Fibroblast of skin of right quadriceps (primary cell): ENCODE measurements at regions not wholly inside any gene's neighbourhood (a gene's known extent, or its start where the extent isn't known, plus 50 kb on each side); places are given as distances from the start of the nearest gene placed in this dataset.
A peak's percentile ranks its signal among the peaks of the same experiment; 100 is the strongest.
"Not testable (repeated sequence)": the region's sequence is repeated elsewhere in the genome, so short reads cannot be mapped to it uniquely, and the experiment has no call there.

Experiments
- DNase-seq: peaks from one replicate; pipeline ENCODE4 v3.0.0-alpha.2; 2013

DNA sequence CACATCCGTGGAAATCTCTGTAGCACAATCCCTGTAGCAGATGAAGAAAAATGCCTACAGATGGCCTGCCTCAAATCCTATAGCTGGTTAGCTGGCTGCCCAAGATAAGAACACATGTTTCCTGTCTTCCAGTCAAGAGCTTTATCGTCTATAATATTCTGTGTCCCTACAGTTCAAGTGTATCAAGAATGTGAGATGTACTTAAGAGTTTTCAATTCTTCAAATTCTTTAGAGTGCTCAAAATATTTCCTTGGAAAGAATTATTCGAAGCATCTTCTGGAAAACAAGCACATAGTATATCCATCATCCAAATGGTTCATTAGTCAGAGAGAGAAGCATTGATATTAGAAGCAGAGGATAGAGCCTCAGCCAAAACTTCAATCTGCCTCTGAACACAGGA is 239.8 kb downstream of the COG6 start:
- peak; percentile 74 for DNase-seq

DNA sequence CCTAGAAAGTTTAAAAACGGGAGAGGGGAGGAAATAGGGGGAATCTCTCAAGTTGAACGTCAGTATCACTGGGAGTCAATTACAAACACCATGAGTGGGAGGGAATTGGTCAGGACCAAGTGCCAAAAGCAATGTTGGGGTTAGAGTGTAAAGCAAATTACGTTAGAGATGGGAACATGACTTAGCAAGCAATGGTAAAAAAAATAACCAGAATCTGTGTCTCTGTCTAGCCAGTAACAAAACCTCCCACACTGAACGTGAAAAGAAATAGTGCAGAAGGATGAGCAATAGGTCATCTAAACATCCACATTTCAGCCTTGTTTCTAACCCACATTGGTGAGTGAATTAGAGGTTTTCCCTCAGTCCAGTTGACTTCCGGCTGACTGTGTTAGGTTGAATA is 242.2 kb downstream of the COG6 start:
- no peak for DNase-seq

- DNase-seq: no peak
These were observed 244.8 kb downstream of the COG6 start for GRCh38 chr13:39900106-39900750.

- DNase-seq: no peak
These were observed 249.5 kb downstream of the COG6 start for GRCh38 chr13:39904959-39905358.

- no peak for DNase-seq
These were observed 254.2 kb downstream of the COG6 start for GRCh38 chr13:39909634-39910033.

DNA sequence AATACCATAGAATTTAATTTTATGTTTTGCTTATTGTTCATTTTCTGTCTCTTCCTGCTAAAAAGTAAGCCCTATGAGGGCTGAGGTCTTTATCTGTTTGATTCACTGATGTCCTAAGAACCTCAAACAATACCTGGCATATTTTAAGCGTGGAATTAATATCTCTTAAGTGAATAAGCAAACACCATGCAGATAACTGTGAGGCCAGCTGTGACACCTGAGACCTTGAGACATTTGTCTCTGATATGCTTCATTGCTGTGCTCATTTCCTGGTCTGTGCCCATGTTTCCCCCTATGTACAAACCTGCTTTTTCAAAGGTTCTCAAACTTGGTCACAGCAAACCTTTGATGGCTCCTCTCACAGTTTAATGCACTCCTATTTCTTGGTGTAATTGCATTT is 254.6 kb downstream of the COG6 start:
- no peak for DNase-seq

DNA sequence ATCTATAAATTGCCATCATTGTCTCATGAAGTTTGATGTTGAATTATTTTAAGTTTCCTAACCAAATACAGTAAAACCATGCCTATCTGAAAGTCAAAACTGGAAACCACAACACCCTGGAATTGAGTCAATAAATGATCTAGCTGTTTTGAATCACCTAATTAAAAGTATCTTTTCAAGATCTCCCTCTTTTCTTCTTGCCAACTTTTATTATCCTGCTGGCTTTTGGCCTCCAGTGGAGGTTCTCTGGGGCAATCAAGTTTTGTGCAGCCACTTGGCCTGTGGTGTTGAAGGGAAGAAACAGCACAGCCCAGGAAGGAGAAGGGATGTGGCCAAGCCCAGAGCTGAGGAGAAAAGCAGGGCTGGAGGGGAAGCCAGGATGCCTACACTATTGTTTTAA is 255.4 kb downstream of the COG6 start:
- DNase-seq: peak; percentile 43

DNA sequence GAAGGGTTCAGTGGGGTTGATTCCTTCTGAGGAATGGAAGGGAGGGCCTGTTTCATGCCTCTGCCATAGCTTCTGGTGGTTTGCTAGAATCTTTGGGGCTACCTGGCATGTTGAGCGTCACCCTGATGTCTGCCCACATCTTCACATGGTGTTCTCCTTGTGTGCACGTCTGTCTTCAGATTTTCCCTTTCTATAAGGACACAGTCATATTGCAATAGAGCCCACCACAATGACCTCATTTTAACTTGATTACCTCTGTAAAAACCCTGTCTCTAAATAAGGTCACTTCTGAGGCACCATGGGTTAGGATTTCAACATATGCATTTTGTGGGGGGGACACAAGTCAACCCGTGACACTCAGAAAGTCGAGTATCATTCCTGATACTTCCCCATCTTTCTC is 257.9 kb downstream of the COG6 start:
- no peak for DNase-seq

- no peak for DNase-seq
These were observed 258.5 kb downstream of the COG6 start for GRCh38 chr13:39913928-39914327.

DNA sequence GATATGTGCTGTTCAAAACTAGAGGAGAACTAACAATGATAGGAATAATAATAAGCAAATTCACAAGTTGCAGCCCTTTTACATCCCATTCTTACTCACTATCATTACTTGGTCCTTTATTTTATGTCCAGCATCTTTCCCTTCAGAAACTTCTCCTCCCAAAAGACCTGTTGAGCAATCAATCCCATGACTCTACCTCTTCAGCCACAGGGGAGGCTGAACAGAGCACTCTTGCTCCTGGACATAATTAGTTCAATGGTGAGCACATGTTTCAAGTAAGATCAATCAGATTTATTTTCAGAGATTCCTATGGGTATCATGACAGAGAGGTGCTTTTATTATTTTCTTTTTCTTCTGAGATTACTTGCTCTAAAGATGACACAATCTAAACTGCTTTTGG is 260.0 kb downstream of the COG6 start:
- DNase-seq: no peak

DNA sequence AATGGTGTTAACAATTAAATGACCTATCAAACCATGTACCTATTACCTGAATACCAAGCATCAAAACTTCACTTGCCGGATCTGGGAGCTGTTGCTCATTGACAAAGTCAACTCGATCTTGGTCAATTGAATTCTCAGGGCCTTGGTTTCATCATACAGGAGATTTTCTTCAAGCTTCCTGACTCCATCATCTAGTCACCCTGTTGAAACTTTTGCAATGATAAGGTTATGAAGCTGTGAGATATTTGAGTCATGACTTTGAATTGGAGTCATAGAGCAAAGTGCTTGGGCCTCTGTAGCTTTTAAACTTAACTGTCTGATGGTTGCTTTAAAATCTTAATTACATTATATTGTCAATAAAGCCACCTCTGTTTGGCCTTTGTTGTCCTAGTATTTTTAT is 260.9 kb downstream of the COG6 start:
- DNase-seq: no peak

DNA sequence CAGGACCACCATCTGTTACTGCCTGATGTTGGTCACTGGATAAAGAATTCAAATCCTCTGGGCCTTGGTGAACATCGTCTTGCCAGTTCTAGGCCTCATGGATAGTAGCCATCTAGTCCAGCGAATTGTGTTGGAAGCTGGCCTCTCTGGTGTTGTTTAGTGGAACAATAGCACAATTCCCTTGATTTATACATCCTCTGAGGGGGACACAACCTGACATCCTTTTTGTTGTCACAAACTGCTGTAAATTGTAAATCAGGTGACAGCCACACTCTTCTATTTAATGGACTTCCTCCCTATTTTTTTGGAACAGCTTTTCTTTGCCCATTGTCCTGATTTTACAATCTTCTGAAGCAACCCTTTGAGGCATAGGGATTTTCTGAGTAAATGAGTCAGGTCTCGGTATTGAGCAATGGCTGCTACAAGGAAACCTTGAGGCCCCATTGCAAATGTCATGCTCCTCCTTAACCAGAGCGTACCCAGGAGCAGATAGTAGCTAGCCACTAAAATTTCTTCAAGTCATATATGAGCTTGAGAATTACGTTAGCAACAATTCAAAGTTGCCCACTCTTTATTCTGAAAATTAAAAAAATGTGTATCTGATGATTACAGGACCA is 263.3 kb downstream of the COG6 start:
- DNase-seq: no peak

- DNase-seq: no peak
These were observed 265.2 kb downstream of the COG6 start for GRCh38 chr13:39920613-39921012.

DNA sequence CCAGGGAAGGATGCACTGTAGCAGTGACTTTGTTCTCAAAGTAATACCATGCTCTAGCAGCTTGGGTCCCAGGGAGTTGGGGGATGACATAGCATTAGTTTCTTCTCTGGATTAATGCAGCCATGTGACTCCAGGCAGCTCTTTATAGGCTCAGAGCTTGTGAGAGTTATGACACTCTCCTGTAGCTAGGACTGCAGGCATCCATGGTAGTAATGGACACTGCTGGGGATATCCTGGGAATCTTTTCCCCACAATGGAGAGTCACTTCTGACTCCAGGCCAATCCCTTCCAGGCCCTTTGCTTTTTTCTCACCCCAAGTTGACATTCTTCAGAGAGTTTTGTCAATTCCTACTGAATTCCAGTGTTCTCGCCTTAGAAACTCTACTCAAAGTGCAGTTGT is 270.9 kb downstream of the COG6 start:
- DNase-seq: no peak

DNA sequence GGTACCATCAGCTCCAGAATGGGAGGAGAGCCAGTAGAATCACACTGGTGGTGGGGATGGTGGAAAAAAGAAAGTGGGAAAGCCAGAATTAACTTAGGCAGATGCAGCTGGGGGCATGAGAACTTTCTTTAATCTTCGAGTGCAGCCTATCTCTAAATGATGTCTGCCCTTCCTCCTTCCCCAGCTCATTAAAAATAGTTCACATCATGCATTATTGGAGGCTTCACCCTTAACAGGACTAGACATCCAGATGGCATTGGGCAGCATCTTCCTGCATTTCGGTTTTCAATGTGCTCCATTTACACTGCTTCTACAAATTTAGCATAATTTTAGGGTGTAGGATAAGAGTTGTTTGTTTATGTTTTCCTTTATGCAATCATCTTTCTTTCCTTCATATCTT is 272.8 kb downstream of the COG6 start:
- DNase-seq: no peak

DNA sequence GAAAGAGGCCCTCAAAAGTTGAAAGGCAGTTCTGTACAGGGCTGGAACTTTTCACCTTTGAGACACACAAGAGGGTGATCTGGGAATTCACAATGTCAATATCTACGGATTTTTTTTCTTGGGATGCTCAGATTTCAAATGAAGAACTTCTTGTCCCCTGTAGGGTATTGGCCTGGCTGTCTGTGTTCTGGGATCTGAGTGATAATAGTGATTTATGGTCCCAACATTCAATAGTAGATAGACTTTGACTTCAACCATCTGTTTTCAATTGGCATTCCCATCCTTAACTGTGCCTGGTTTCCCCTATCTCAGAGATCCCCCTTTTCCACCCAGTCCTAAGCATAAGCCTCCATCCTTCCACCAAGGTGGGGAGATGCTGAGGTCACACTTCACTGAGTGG is 274.1 kb downstream of the COG6 start:
- DNase-seq: no peak

DNA sequence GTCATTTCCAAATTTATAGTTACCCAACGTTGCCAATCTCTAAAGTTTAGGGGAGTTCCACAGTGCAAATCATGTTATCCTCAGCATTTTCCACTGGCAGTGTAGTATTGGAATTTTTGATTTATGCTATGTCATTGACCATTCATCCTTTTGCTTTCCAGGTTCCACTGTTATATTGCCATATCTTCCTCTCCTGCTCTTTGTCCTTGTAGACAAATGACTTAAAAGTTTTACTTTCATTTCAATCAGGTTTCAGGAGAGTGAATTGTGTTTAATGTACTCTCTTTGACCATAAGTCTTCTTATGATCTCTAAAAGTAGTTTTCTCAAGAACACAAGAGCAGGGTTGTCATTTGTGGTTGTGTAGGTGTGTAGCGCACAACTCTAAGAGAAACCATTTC is 274.6 kb downstream of the COG6 start:
- no peak for DNase-seq

- no peak for DNase-seq
These were observed 275.3 kb downstream of the COG6 start for GRCh38 chr13:39930544-39931444.

DNA sequence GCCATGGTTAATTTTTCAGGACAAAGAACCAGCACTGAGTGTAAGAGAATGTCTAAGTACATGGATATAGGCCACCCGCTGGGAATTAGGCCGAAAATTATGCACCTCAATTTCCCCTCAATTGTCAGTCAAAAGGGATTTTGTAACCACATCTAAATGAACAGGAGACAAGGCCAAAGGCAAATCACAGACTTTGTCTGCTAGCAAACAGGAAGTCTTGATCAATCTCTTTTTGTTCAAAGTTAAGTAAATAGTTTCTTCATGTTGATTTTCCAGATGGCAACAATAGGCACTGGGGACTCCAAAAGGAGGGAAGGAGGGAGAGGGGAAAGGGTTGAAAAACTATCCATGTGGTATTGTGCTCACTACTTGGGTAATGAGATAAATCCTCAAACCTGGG is 276.0 kb downstream of the COG6 start:
- no peak for DNase-seq

DNA sequence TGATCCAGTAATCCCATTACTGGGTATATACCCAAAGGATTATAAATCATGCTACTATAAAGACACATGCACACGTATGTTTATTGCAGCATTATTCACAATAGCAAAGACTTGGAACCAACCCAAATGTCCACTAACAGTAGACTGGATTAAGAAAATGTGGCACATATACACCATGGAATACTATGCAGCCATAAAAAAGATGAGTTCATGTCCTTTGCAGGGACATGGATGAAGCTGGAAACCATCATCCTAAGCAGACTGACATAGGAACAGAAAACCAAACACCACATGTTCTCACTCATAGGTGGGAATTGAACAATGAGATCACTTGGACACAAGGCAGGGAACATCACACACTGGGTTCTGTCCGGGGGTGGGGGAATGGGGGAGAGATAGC is 277.1 kb downstream of the COG6 start:
- DNase-seq: not testable (repeated sequence)

DNA sequence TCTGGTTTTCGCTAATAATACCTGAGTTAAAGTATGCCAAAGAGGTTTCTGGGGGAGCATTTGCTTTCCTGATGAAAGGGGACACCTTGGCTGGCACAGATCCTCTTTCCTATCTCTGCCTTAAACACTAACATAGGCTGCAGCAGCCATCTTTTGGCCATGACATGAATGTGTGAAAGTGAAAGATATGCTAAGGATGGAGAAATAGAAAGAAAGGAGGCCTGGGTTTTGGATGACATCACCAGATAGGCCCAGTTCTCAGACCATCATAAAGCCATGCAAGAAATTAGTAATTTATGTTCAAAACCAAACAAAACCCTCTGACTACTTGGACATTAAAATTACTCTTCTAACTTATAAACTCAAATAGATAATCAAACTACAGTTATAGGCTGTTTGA is 279.7 kb downstream of the COG6 start:
- DNase-seq: no peak

- peak; percentile 54 for DNase-seq
These were observed 283.1 kb downstream of the COG6 start for GRCh38 chr13:39938596-39938995.

DNA sequence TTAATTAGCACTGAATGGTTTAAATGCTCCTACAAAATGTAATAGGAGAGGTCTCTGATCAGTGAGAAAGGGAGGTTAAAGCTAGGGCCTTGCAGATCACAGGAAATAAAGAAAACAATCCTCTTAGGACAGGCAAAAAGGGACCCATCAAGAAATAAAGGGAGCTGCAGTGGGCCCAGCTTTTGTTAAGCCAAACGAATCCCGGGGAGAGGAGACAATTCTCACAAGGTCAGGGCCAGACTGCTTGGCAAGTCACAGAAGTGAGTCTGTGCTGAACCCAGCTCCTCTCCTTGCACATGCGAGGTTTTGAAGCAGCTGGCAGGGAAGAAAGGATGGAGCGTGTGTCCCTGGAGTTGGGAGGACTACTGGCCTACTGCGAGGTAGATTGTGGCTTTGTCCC is 285.8 kb downstream of the COG6 start:
- no peak for DNase-seq

- no peak for DNase-seq
These were observed 286.6 kb downstream of the COG6 start for GRCh38 chr13:39941911-39942551.
